ENCODE measurements at regions not wholly inside any gene's neighbourhood (a gene's known extent, or its start where the extent isn't known, plus 50 kb on each side); places are given as distances from the start of the nearest gene placed in this dataset.

- Histone ChIP-seq H3K9me3 (replicated peaks in 1 of 11) (peaks cover 26 to 42% (median 32%) of the 10 kb centered on the region in 11 experiments), H3K4me3 (no peak overlapping the region), H3K27me3 (no peaks in the 10 kb centered on the region), H3K9ac (no peak overlapping the region), H3K27ac (no peak overlapping the region), H3K36me3 (no peaks in the 10 kb centered on the region), H4K20me1 (no peaks in the 10 kb centered on the region), H3K4me2 (no peak overlapping the region), H3K4me1 (no peaks in the 10 kb centered on the region)
- TF ChIP-seq Cebpa-rat (IDR thresholded peaks at IDR 0.05) = no peak
These were observed 1206.6 kb downstream of the TYW1 start for GRCh38 chr7:68203251-68203650.

DNA sequence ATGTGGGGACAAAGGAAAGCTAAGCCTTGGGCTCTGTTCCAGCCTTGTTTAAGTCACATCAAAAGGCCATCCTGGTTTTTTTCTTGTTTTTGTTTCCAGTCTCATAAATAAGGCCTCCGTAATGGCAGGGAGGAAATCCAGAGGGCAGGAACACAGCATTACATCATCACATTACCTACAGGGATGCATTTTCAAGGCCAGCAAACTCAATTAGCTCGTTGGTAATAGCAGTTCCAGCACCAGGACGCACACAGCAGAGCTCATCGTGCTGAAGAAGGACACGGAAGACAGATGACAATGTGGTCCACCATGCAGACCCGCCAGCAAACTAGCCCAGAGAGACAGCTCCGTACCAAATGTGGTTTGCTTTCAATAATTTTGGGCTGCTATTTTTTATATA is 1209.2 kb downstream of the TYW1 start:
- Histone ChIP-seq H4K20me1 (no peaks in the 10 kb centered on the region), H3K9me3 (replicated peaks in 1 of 11) (peaks cover 26 to 40% (median 31%) of the 10 kb centered on the region in 11 experiments), H3K4me2 (no peak overlapping the region), H3K4me3 (no peak overlapping the region), H3K9ac (no peak overlapping the region), H3K36me3 (no peaks in the 10 kb centered on the region), H3K4me1 (no peaks in the 10 kb centered on the region), H3K27me3 (no peaks in the 10 kb centered on the region), H3K27ac (no peak overlapping the region)
- no peak for TF ChIP-seq Cebpa-rat (IDR thresholded peaks at IDR 0.05)

DNA sequence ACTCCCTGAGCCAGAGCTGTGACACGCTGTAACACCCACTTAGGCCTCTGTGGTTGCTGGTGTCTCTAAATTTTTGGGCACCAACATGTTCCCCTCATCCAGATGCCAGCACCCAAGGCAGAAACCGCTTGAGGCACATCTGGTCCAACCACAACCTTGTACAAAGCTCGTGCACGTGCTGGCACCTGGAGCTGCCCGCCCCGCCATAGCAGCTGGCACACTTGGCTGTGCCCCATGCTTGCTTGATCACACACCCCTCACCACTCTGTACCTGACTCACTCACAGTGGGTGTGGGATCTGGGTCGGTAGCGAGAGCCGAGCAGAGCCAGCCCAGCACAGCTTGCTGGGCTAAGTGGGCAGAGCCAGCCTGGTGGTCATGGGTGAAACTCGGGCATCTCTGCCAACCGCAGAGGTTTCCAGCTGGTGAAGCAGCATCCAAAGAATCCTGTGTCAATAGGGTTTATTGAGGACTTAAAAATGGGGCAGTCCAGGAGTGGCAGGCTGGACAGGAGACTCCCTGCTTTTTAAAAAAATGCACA is 1210.4 kb downstream of the TYW1 start:
- H3K27ac ChIP-seq = no peak overlapping the region
- no peak for TF ChIP-seq Cebpa-rat (IDR thresholded peaks at IDR 0.05)
- no peak overlapping the region for H3K9ac ChIP-seq
- peaks cover 26 to 35% (median 30%) of the 10 kb centered on the region in 11 experiments for H3K9me3 ChIP-seq (replicated peaks in 1 of 11)
- no peaks in the 10 kb centered on the region for H3K36me3 ChIP-seq
- no peaks in the 10 kb centered on the region for H3K27me3 ChIP-seq
- H3K4me3 ChIP-seq = no peak overlapping the region
- no peaks in the 10 kb centered on the region for H3K4me1 ChIP-seq
- no peak overlapping the region for H3K4me2 ChIP-seq
- no peaks in the 10 kb centered on the region for H4K20me1 ChIP-seq

DNA sequence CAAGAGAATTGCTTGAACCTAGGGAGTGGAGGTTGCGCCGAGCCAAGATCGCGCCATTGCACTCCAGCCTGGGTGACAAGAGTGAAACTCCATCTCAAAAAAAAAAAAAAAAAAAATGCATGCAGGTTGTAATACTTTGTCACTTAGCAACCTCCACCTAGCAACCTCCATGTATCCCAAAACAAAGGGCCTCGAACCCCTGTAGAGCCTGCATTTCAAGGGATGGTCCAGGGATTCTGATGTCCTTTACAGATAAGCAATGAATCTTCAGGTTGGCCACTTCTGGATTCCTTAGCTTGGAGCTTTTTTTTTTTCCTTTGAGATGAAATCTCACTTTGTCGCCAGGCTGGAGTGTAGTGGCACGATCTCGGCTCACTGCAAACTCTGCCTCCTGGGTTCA is 1211.0 kb downstream of the TYW1 start:
- Histone ChIP-seq H3K9ac (no peak overlapping the region), H3K27me3 (no peaks in the 10 kb centered on the region), H3K4me2 (no peak overlapping the region), H3K9me3 (replicated peaks in 1 of 11) (peaks cover 26 to 35% (median 30%) of the 10 kb centered on the region in 11 experiments), H4K20me1 (no peaks in the 10 kb centered on the region), H3K36me3 (no peaks in the 10 kb centered on the region), H3K27ac (no peak overlapping the region), H3K4me1 (no peaks in the 10 kb centered on the region), H3K4me3 (no peak overlapping the region)
- TF ChIP-seq Cebpa-rat (IDR thresholded peaks at IDR 0.05) = no peak

- H3K27me3 ChIP-seq = no peaks in the 10 kb centered on the region
- H3K36me3 ChIP-seq = no peaks in the 10 kb centered on the region
- H3K4me3 ChIP-seq = no peak overlapping the region
- H3K4me1 ChIP-seq = no peaks in the 10 kb centered on the region
- H3K9me3 ChIP-seq (replicated peaks in 1 of 11) = peaks cover 26 to 35% (median 30%) of the 10 kb centered on the region in 11 experiments
- no peak overlapping the region for H3K9ac ChIP-seq
- no peak overlapping the region for H3K4me2 ChIP-seq
- TF ChIP-seq Cebpa-rat (IDR thresholded peaks at IDR 0.05) = no peak
- no peaks in the 10 kb centered on the region for H4K20me1 ChIP-seq
- no peak overlapping the region for H3K27ac ChIP-seq
These were observed 1212.9 kb downstream of the TYW1 start for GRCh38 chr7:68209486-68209885.

DNA sequence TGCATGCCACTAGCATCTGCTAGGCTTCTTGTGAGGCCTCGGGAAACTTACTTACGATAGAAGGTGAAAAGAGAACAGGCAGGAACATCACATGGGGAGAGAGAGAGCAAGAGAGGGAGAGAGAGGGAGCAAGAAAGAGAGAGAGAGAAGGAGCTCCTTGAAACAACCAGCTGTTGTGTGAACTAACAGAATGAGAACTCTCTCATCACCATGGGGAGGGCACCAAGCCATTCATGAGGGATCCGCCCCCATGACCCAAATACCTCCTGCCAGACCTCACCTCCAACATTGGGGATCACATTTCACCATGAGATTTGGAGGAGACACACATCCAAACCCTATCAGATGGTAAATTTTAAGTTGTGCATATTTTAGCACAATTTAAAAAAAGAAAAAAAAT is 1217.2 kb downstream of the TYW1 start:
- no peak overlapping the region for H3K4me2 ChIP-seq
- no peak overlapping the region for H3K9ac ChIP-seq
- H3K27ac ChIP-seq = no peak overlapping the region
- no peaks in the 10 kb centered on the region for H4K20me1 ChIP-seq
- H3K4me1 ChIP-seq = no peaks in the 10 kb centered on the region
- no peaks in the 10 kb centered on the region for H3K9me3 ChIP-seq (replicated peaks in 1 of 11)
- no peak for TF ChIP-seq Cebpa-rat (IDR thresholded peaks at IDR 0.05)
- H3K36me3 ChIP-seq = no peaks in the 10 kb centered on the region
- H3K4me3 ChIP-seq = no peak overlapping the region
- H3K27me3 ChIP-seq = no peaks in the 10 kb centered on the region

DNA sequence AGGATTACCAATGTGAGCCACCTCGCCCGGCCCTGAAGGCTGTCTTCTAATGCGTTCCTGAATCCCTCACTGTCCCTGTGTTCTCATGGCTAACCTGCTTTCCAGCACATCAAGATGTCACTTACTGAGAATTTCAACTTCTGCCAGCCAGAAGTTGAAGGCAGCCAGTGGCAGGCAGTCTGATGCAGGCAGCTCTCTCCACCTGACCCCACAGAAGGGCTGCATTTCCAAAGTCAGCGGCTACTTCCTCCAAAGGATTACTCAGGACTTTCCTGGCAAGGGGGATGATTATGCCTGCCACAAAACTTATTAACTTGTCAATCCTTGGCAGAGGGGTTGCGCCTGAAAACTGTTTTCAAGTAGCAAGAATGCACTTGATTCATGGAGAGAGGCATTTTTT is 1219.4 kb downstream of the TYW1 start:
- Histone ChIP-seq H4K20me1 (no peaks in the 10 kb centered on the region), H3K9ac (no peak overlapping the region), H3K9me3 (replicated peaks in 1 of 11) (no peaks in the 10 kb centered on the region), H3K27me3 (no peaks in the 10 kb centered on the region), H3K4me2 (no peak overlapping the region), H3K36me3 (no peaks in the 10 kb centered on the region), H3K4me1 (no peaks in the 10 kb centered on the region), H3K4me3 (no peak overlapping the region), H3K27ac (no peak overlapping the region)
- TF ChIP-seq Cebpa-rat (IDR thresholded peaks at IDR 0.05) = no peak

DNA sequence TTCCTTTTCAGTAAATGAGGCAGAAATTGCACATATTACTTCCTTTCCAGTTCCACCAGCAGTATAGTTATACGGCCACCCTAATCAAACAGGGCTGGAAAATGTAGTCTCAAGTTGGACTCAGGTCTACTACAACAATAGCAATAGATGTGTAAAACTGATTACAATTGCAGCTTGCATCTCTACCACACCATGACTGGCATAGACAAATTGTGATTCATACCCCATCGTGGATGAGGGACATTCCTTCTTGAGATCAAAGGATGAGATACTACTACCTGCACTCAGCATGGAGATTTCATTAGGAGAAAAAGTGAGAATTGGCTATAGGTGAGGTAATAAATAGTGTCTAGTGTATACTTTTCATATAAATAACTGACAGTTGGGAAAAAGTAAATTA is 1220.8 kb downstream of the TYW1 start:
- Histone ChIP-seq H3K27ac (no peak overlapping the region), H3K36me3 (no peaks in the 10 kb centered on the region), H3K4me2 (no peak overlapping the region), H3K4me3 (no peak overlapping the region), H3K9me3 (replicated peaks in 1 of 11) (no peaks in the 10 kb centered on the region), H3K9ac (no peak overlapping the region), H4K20me1 (no peaks in the 10 kb centered on the region), H3K27me3 (no peaks in the 10 kb centered on the region), H3K4me1 (no peaks in the 10 kb centered on the region)
- TF ChIP-seq Cebpa-rat (IDR thresholded peaks at IDR 0.05) = no peak

DNA sequence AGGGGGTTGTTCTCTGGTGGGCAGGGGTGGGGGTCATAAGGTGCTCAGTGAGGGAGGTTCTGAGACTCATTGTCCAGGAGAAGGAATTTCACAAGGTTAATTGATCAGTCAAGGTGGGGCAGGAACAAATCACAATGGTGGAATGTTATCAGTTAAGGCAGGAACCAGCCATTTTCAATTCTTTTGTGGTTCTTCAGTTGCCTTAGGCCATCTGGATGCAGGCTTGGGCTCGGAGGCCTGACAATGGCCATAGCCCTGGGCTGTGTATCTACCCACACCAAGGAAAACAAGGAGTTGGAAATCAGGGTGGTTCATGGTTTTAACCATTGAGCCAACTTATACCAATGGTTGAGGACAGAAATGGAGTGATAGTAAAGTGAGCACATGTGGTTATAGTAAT is 1221.8 kb downstream of the TYW1 start:
- H3K9ac ChIP-seq = no peak overlapping the region
- H3K36me3 ChIP-seq = no peaks in the 10 kb centered on the region
- H3K4me2 ChIP-seq = no peak overlapping the region
- H3K4me1 ChIP-seq = no peaks in the 10 kb centered on the region
- no peak for TF ChIP-seq Cebpa-rat (IDR thresholded peaks at IDR 0.05)
- no peaks in the 10 kb centered on the region for H3K9me3 ChIP-seq (replicated peaks in 1 of 11)
- H4K20me1 ChIP-seq = no peaks in the 10 kb centered on the region
- no peak overlapping the region for H3K4me3 ChIP-seq
- no peak overlapping the region for H3K27ac ChIP-seq
- no peaks in the 10 kb centered on the region for H3K27me3 ChIP-seq

GRCh38 chr7:68222311-68222710 is 1225.7 kb downstream of the TYW1 start:
- no peak overlapping the region for H3K27ac ChIP-seq
- no peak overlapping the region for H3K4me2 ChIP-seq
- H3K4me1 ChIP-seq = no peaks in the 10 kb centered on the region
- H3K9me3 ChIP-seq (replicated peaks in 1 of 11) = no peaks in the 10 kb centered on the region
- H4K20me1 ChIP-seq = no peaks in the 10 kb centered on the region
- no peaks in the 10 kb centered on the region for H3K36me3 ChIP-seq
- no peak for TF ChIP-seq Cebpa-rat (IDR thresholded peaks at IDR 0.05)
- no peak overlapping the region for H3K9ac ChIP-seq
- no peaks in the 10 kb centered on the region for H3K27me3 ChIP-seq
- no peak overlapping the region for H3K4me3 ChIP-seq

Measured in BLaER1 treated with 17β-estradiol and CSF1 and Interleukin-3, amounts not matched to agents 10 nM and 100 nM (cell line).